Gastroesophageal sphincter (tissue), 4 donors: ENCODE measurements at regions not wholly inside any gene's neighbourhood (a gene's known extent, or its start where the extent isn't known, plus 50 kb on each side); places are given as distances from the start of the nearest gene placed in this dataset.

Source experiments
- ATAC-seq: fragments of 150-250 bp; one replicate; pipeline ENCODE4 v1.9.1; 2016; ENCODE audit warnings: mild to moderate bottlenecking, moderate library complexity
- H3K27ac ChIP-seq, 4 donors: fragments of 200-600 bp; sonication (generic) in 3 of 4; 1 replicate in 3 of 4; 2 replicates in 1 of 4; pipeline ENCODE4 v1.5.1; 2016 to 2019
- H3K27me3 ChIP-seq: fragments of 200-600 bp; sonication (generic); one replicate; pipeline ENCODE4 v1.5.1; 2019
- H3K36me3 ChIP-seq, 2 donors: fragments of 200-600 bp; sonication (generic); one replicate each; pipeline ENCODE4 v1.5.1; 2019; ENCODE audit warnings: control low read depth in 1 of 2
- H3K4me1 ChIP-seq, 3 donors: fragments of 200-600 bp; sonication (generic); 1 replicate in 2 of 3; 2 replicates in 1 of 3; pipeline ENCODE4 v1.5.1; 2016 to 2019; ENCODE audit warnings: control low read depth in 2 of 3
- H3K4me3 ChIP-seq, 2 donors: fragments of 200-600 bp; sonication (generic); one replicate each; pipeline ENCODE4 v1.5.1; 2019; ENCODE audit warnings: mild to moderate bottlenecking in 1 of 2, moderate library complexity in 1 of 2
- H3K9me3 ChIP-seq, 3 donors: fragments of 200-600 bp; sonication (generic); one replicate each; pipeline ENCODE4 v1.5.1; 2017 to 2019; ENCODE audit warnings: control low read depth in 2 of 3
- EP300 ChIP-seq: sonication (generic); formaldehyde crosslinking; IDR thresholded peaks from one replicate; pipeline ENCODE4 v1.6.1; 2017; ENCODE audit warnings: antibody characterized with exemption, mild to moderate bottlenecking
- POLR2A ChIP-seq, 2 donors: fragments of 450-650 bp; IDR thresholded peaks; one replicate each; pipeline ENCODE4 v1.6.1; 2017; ENCODE audit warnings: antibody characterized with exemption in 2 of 2, mild to moderate bottlenecking in 2 of 2, moderate library complexity in 1 of 2
- POLR2AphosphoS5 ChIP-seq: sonication (generic); formaldehyde crosslinking; IDR thresholded peaks from one replicate; pipeline ENCODE4 v1.6.1; 2017; ENCODE audit warnings: antibody characterized with exemption
- WGBS, 2 donors: methylation state at CpG; one replicate each; pipeline ENCODE4 v1.1.5; 2018; ENCODE audit warnings: low coverage in 1 of 2; 5-methylcytosine and 5-hydroxymethylcytosine counted together
- TF ChIP-seq, protein P1 (sequence below), 4 experiments: fragments of 200-600 bp in 2 of 4; fragments of 450-650 bp in 2 of 4; sonication (generic) in 1 of 4; IDR thresholded peaks; one replicate each; pipeline ENCODE4 v1.5.1; 2017 to 2019; ENCODE audit warnings: antibody characterized with exemption in 4 of 4, mild to moderate bottlenecking in 2 of 4, moderate library complexity in 2 of 4

DNA sequence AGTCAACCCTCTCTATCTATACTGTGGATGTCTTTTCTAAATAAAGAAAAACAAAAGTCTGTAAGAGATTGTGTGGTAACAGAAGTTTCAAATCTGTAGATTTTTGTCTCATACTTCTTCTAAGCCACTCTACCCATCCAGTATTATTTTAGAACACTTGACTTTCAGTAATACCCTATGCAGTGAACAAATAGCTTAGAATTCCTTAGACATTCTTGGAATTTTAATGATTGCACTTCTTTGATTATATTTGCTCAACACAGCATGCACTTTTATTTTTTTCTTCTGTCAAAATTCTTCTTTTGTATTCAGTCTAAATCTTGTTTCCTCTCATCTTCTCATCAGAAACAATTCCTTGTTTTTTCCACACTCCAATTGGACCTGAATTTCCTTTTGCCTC, 1080.2 kb downstream of the SUCLG1 start:
- Histone ChIP-seq H3K4me3 (no peak overlapping the region), H3K36me3 (no peaks in the 10 kb centered on the region), H3K27me3 (no peaks in the 10 kb centered on the region), H3K9me3 (no peaks in the 10 kb centered on the region), H3K4me1 (no peaks in the 10 kb centered on the region), H3K27ac (no peak overlapping the region)
- TF ChIP-seq POLR2A (IDR thresholded peaks at IDR 0.05) (no peak), POLR2AphosphoS5 (no peak), EP300 (no peak)
- TF ChIP-seq, protein P1, sequence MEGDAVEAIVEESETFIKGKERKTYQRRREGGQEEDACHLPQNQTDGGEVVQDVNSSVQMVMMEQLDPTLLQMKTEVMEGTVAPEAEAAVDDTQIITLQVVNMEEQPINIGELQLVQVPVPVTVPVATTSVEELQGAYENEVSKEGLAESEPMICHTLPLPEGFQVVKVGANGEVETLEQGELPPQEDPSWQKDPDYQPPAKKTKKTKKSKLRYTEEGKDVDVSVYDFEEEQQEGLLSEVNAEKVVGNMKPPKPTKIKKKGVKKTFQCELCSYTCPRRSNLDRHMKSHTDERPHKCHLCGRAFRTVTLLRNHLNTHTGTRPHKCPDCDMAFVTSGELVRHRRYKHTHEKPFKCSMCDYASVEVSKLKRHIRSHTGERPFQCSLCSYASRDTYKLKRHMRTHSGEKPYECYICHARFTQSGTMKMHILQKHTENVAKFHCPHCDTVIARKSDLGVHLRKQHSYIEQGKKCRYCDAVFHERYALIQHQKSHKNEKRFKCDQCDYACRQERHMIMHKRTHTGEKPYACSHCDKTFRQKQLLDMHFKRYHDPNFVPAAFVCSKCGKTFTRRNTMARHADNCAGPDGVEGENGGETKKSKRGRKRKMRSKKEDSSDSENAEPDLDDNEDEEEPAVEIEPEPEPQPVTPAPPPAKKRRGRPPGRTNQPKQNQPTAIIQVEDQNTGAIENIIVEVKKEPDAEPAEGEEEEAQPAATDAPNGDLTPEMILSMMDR (IDR thresholded peaks at IDR 0.05): no peak
- no peak for ATAC-seq

DNA sequence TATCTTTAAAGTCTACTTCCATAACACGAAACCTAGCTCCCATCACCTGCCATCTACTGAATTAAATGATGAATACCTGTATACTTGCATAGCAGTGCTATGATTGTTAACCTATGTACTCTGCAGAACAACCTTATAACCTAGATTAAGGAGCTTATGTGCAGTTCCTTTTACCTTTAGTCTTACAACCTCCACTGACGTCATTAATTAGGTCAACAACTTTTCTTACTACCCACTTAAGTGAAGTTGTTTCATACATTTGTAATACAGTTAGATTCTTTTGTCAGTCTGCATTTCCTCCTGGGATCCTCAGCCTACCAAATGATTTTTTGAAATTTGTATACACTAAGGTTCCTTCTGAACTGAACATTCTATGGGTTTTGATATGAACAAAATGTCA, 1082.3 kb downstream of the SUCLG1 start:
- Histone ChIP-seq H3K4me1 (no peaks in the 10 kb centered on the region), H3K9me3 (no peaks in the 10 kb centered on the region), H3K27ac (no peak overlapping the region), H3K36me3 (no peaks in the 10 kb centered on the region), H3K27me3 (no peaks in the 10 kb centered on the region), H3K4me3 (no peak overlapping the region)
- no peak for ATAC-seq
- TF ChIP-seq, protein P1 (IDR thresholded peaks at IDR 0.05): no peak
- no peak for TF ChIP-seq POLR2AphosphoS5
- TF ChIP-seq EP300: no peak
- no peak for TF ChIP-seq POLR2A (IDR thresholded peaks at IDR 0.05)
- WGBS, 2 donors: 58 to 63% methylated on average over 2 of the region's 2 CpGs

- no peaks in the 10 kb centered on the region for H3K27me3 ChIP-seq
- no peak overlapping the region for H3K4me3 ChIP-seq
- no peaks in the 10 kb centered on the region for H3K36me3 ChIP-seq
- no peaks in the 10 kb centered on the region for H3K9me3 ChIP-seq
- no peak for ATAC-seq
- no peak overlapping the region for H3K27ac ChIP-seq
- H3K4me1 ChIP-seq: no peaks in the 10 kb centered on the region
- WGBS, 2 donors: 55 to 72% methylated on average over 2 of the region's 2 CpGs
- TF ChIP-seq, protein P1 (IDR thresholded peaks at IDR 0.05): no peak
- TF ChIP-seq POLR2A (IDR thresholded peaks at IDR 0.05) (no peak), POLR2AphosphoS5 (no peak), EP300 (no peak)
Observed at GRCh38 chr2:83370419-83370762, 1088.7 kb downstream of the SUCLG1 start.

- Histone ChIP-seq H3K27me3 (no peaks in the 10 kb centered on the region), H3K36me3 (no peaks in the 10 kb centered on the region), H3K27ac (no peak overlapping the region), H3K4me3 (no peak overlapping the region), H3K9me3 (no peaks in the 10 kb centered on the region), H3K4me1 (no peaks in the 10 kb centered on the region)
- no peak for ATAC-seq
- TF ChIP-seq, protein P1 (IDR thresholded peaks at IDR 0.05): no peak
- TF ChIP-seq POLR2AphosphoS5: no peak
- no peak for TF ChIP-seq EP300
- TF ChIP-seq POLR2A (IDR thresholded peaks at IDR 0.05): no peak
- 89 to 90% methylated on average over 3 to 6 of the region's 6 CpGs for WGBS, 2 donors
Observed at GRCh38 chr2:83369601-83370418, 1089.3 kb downstream of the SUCLG1 start.

GRCh38 chr2:83368916-83369315, 1090.2 kb downstream of the SUCLG1 start:
- no peaks in the 10 kb centered on the region for H3K36me3 ChIP-seq
- no peaks in the 10 kb centered on the region for H3K9me3 ChIP-seq
- H3K27me3 ChIP-seq: no peaks in the 10 kb centered on the region
- WGBS, 2 donors: 44 to 50% methylated on average over 3 of the region's 3 CpGs
- no peak for ATAC-seq
- no peak overlapping the region for H3K27ac ChIP-seq
- H3K4me3 ChIP-seq: no peak overlapping the region
- H3K4me1 ChIP-seq: no peaks in the 10 kb centered on the region
- no peak for TF ChIP-seq POLR2AphosphoS5
- TF ChIP-seq, protein P1 (IDR thresholded peaks at IDR 0.05): no peak
- TF ChIP-seq POLR2A (IDR thresholded peaks at IDR 0.05): no peak
